Activated T-helper 9 cell treated with anti-CD3 and anti-CD28 coated beads, Interleukin-2, amount 50 U/mL, for 16 hours (primary cell): ENCODE measurements at regions not wholly inside any gene's neighbourhood (a gene's known extent, or its start where the extent isn't known, plus 50 kb on each side); places are given as distances from the start of the nearest gene placed in this dataset.

Experiments
- DNase-seq: peaks from one replicate; pipeline ENCODE4 v3.0.0-alpha.2; 2020; ENCODE audit warnings: low read depth

DNA sequence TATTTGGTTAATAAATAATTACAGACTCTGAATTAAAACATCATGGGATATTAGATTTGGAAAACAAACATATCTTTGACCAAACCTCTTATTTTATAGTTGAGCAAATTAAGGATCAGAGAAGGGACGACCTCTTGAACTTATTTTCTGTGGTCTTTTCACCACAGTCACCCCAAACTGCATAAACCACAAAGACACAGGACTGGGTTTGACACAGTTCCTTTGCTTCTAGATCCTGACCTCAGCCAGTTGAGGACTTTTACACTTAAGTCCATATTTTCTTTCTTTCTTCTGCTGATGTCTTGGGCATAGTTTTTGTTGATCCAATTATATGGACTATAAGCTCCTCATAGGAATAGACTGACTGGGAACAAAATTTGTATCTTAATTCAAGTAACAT is 234.0 kb upstream of the SLC14A2 start:
- no peak for DNase-seq

DNA sequence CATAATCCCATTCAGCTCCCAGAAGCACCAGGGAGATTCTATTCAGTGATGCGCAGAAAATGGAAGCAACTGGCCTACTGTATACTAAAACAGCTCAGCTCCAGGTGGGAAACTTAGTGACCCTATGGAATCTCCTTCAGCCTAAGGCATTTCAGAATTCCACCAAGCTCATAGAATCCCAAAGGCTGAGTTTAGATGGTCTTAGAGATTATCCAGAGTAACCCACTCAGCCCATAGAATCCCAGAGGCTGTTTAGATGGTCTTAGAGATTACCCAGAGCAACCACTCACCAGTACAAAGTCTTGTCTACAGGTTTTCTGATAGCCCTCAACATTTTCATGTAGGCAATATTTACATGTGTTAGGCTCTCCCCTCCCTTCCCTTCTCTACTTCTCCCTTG is 232.0 kb upstream of the SLC14A2 start:
- DNase-seq: no peak

GRCh38 chr18:45384137-45384961 is 230.9 kb upstream of the SLC14A2 start:
- DNase-seq: peak; percentile 2

- no peak for DNase-seq
These were observed 230.3 kb upstream of the SLC14A2 start for GRCh38 chr18:45384962-45385315.

GRCh38 chr18:45386041-45386655 is 229.1 kb upstream of the SLC14A2 start:
- DNase-seq: no peak

GRCh38 chr18:45387229-45387628 is 228.0 kb upstream of the SLC14A2 start:
- no peak for DNase-seq

- DNase-seq: no peak
These were observed 216.8 kb upstream of the SLC14A2 start for GRCh38 chr18:45398448-45398847.

GRCh38 chr18:45399146-45399545 is 216.1 kb upstream of the SLC14A2 start:
- DNase-seq: no peak

DNA sequence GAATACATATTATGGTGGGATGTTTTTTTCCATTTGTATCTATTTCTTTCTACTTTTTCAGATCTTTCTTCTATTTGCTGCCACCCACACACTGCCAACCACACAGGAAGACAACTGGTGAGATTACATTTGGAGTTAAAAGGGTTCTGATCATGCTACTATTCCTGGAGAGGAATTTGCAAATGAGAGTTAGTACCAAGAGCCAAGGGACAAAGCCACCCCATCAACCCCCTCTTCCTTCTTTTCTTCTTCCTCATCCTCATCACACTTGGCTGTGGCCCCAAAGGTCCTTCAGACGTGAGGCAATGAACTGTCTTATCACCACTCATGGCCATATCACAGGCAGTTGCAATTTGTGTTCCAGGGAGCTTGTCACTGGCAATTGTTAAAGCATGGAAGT is 215.6 kb upstream of the SLC14A2 start:
- DNase-seq: no peak

DNA sequence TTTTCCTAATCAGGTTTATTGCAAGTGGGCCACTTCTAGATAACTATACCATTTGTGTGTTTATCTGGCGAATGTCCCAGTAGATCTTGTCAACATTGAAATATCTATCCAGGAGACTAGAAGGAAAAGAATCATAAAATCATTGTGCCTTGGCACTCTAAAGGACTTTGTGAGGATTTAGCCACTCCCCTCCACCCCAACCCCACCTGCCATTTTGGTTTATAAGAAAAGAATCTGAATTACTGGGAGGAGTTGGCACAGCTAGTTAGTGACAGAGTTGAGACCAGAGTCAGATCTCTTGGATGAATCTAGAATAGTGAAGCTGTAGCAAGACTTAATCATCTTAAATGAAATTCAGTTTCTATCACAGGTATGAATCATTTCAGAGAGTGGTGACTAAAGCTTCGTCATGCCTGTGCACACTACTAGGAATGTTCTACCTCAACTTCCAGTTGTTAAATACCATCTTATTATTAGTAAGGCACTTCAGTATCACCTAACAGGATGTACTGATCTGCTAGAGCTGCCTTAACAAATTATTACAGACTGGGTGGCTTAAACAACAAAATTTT is 212.7 kb upstream of the SLC14A2 start:
- DNase-seq: no peak

GRCh38 chr18:45403341-45404049 is 211.8 kb upstream of the SLC14A2 start:
- no peak for DNase-seq

DNA sequence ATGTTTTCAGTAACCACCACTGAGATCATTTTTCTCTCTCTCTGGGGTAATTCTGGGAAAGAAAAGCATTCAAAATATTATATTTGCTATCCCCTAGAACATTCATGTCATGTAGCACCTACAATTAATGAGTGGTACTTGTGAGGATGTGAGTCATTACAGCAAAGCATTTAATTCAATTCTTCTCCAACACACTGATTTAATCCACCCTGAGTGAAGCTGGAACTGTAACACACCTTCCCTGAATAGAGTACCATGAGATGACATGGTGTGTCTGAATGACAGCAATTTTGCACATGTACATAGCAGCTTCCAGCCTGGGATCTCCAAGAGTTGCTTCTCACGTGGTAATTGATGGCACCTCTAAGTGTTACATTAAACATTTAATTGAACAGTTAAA is 207.1 kb upstream of the SLC14A2 start:
- DNase-seq: no peak

GRCh38 chr18:45409971-45410370 is 205.3 kb upstream of the SLC14A2 start:
- no peak for DNase-seq

DNA sequence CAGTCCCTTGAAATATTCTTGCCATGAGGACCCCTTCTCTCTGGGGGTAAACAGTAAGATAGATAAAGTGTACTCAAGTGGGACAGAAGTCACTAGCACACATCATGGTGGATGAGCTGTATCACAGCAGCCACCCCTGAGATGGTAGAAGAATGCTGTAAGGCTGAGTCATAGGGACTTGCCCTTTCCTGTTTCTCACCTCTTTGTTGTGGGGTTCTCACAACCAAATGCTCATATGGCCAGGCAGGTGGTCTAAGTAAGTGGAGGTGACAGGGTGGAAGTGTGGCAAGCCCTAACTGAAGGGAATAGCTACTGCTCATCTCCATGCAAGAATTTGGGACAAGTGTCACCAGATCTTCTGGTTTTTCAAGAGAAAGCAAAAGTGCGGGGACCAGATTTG is 202.7 kb upstream of the SLC14A2 start:
- no peak for DNase-seq

- no peak for DNase-seq
These were observed 202.0 kb upstream of the SLC14A2 start for GRCh38 chr18:45413180-45413836.

- DNase-seq: no peak
These were observed 199.7 kb upstream of the SLC14A2 start for GRCh38 chr18:45415614-45416013.

GRCh38 chr18:45416168-45416567 is 199.1 kb upstream of the SLC14A2 start:
- DNase-seq: no peak

DNA sequence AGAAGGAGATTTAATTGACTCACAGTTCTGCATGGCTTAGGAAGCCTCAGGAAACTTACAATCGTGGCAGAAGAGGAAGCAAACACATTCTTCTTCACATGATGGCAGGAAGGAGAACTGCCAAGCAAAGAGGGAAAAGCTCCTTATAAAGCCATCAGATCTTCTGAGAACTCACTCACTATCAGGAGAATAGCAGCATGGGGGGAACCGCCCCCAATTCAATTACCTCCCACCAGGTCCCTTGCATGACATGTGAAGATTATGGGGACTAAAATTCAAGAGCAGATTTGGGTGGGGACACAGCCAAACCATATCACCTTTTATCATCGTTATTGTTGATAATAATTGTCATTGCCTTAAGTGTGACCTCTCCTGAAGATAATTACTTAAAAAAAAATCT is 197.9 kb upstream of the SLC14A2 start:
- DNase-seq: no peak

GRCh38 chr18:45423659-45424058 is 191.6 kb upstream of the SLC14A2 start:
- DNase-seq: no peak

- DNase-seq: no peak
These were observed 185.2 kb upstream of the SLC14A2 start for GRCh38 chr18:45430041-45430440.

GRCh38 chr18:45435810-45436209 is 179.5 kb upstream of the SLC14A2 start:
- no peak for DNase-seq

DNA sequence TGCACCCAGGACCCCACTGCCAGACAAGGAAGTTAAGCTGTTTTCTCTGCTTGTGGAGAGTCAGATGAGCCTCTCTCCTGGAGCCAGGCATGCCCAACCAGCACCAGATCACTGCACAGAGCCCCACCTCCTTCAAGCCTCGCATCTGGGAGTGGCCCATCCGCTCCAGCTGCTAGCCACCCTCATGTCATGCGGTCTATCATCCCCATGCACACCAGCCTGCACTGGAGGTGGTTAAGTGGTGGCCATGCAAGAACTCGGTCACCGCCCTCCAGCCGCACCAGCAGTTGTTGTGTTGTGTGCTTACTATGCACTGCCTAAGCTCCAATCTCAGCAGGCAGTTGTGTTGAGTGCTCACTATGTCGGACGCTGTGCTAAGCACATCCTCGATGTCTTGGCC is 177.9 kb upstream of the SLC14A2 start:
- no peak for DNase-seq
